Upper lobe of left lung (tissue), 6 donors: ENCODE measurements at regions not wholly inside any gene's neighbourhood (a gene's known extent, or its start where the extent isn't known, plus 50 kb on each side); places are given as distances from the start of the nearest gene placed in this dataset.

Source experiments
- ATAC-seq, 2 donors: fragments of 200-7000 bp; cut with Tn5 transposase; one replicate each; pipeline ENCODE4 v1.9.1; 2022; ENCODE audit warnings: mild to moderate bottlenecking in 2 of 2, moderate library complexity in 2 of 2; ENCODE audit not compliant: low FRiP score in 2 of 2
- DNase-seq, 2 donors: peaks; one replicate each; pipeline ENCODE4 v3.0.0-alpha.2; 2019 to 2020
- H3K27ac ChIP-seq, 4 donors: fragments of 200-600 bp; sonication (generic); one replicate each; pipeline ENCODE4 v1.5.1; 2016 to 2019
- H3K27me3 ChIP-seq, 4 donors: fragments of 200-600 bp; sonication (generic); one replicate each; pipeline ENCODE4 v1.5.1; 2017 to 2019
- H3K36me3 ChIP-seq, 4 donors: fragments of 200-600 bp; sonication (generic); one replicate each; pipeline ENCODE4 v1.5.1; 2016 to 2019
- H3K4me1 ChIP-seq, 4 donors: fragments of 200-600 bp; sonication (generic); one replicate each; pipeline ENCODE4 v1.5.1; 2018 to 2019
- H3K4me3 ChIP-seq, 4 donors: fragments of 200-600 bp; sonication (generic); one replicate each; pipeline ENCODE4 v1.5.1; 2017 to 2019; ENCODE audit warnings: mild to moderate bottlenecking in 2 of 4, moderate library complexity in 1 of 4
- H3K9me3 ChIP-seq, 4 donors: fragments of 200-600 bp; sonication (generic); one replicate each; pipeline ENCODE4 v1.5.1; 2018 to 2019
- EP300 ChIP-seq, 4 donors: sonication (generic); formaldehyde crosslinking; IDR thresholded peaks; one replicate each; pipeline ENCODE4 v1.5.1; 2017; ENCODE audit warnings: antibody characterized with exemption in 4 of 4, control low read depth in 2 of 4
- POLR2A ChIP-seq, 4 donors: fragments of 450-650 bp; IDR thresholded peaks; one replicate each; pipeline ENCODE4 v1.5.1; 2016 to 2017; ENCODE audit warnings: antibody characterized with exemption in 4 of 4, mild to moderate bottlenecking in 2 of 4
- POLR2AphosphoS5 ChIP-seq, 2 donors: sonication (generic); formaldehyde crosslinking; IDR thresholded peaks; one replicate each; pipeline ENCODE4 v1.5.1; 2017; ENCODE audit warnings: antibody characterized with exemption in 2 of 2
- WGBS, 2 donors: methylation state at CpG; one replicate each; pipeline ENCODE4 v1.1.5; 2017 to 2018; 5-methylcytosine and 5-hydroxymethylcytosine counted together
- TF ChIP-seq, protein P1 (sequence below), 6 experiments: fragments of 450-650 bp in 4 of 6; fragments of 200-600 bp in 2 of 6; sonication (generic) in 2 of 6; IDR thresholded peaks; one replicate each; pipeline ENCODE4 v1.5.1; 2016 to 2019; ENCODE audit warnings: antibody characterized with exemption in 6 of 6
- donor health status: DM: no; HTN: no; CAD: no; lungs with moderate emphysema.
- donor health status: DM: no; HTN: yes; CAD: no; lungs with severe emphysema.

DNA sequence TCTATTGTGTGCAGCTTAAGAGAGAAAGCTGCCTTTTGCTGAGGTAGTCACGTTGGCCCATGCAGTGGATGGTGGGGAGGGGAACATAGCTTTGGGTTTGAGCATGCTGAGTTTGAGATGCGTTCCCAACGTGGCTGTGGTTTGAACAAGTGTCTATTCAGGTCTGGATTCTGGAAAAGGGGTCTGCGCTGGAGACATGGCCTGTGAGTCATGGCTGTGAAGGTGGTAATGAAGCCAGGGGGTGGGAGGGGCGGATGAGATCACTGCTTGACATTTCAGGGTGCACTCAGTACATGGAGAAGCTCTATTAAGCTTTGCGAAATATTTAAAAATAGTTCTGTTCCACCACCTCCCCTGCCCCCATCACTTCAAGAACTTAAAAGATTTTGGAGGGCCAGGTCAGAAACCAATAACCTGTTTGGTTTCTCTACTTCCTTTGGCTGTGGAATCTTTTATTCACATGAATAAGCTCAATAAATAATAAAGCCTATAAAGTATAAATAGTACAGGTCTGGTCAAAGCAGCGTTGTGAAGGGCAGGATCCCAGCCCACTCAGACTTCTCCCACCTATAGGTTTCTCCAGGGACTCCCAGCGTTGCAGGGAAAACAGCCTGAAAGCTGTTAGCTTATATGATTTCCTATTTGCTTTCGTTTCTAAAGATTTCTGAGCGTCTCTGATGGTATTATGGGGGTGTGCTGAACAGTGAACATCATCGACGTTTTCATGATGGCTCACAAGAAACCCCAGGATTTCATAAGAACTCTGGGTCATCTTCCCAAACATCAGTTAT lies 189.9 kb downstream of the NSG2 start:
- peak in 1 of 2 donors; percentile 36 for ATAC-seq
- Histone ChIP-seq H3K27me3 (no peaks in the 10 kb centered on the region), H3K9me3 (peaks cover 0 to 9% (median 0%) of the 10 kb centered on the region in 4 donors), H3K4me3 (no peak overlapping the region), H3K36me3 (no peaks in the 10 kb centered on the region), H3K4me1 (peaks cover 0 to 5% (median 0%) of the 10 kb centered on the region in 4 donors), H3K27ac (no peak overlapping the region)
- TF ChIP-seq, protein P1, sequence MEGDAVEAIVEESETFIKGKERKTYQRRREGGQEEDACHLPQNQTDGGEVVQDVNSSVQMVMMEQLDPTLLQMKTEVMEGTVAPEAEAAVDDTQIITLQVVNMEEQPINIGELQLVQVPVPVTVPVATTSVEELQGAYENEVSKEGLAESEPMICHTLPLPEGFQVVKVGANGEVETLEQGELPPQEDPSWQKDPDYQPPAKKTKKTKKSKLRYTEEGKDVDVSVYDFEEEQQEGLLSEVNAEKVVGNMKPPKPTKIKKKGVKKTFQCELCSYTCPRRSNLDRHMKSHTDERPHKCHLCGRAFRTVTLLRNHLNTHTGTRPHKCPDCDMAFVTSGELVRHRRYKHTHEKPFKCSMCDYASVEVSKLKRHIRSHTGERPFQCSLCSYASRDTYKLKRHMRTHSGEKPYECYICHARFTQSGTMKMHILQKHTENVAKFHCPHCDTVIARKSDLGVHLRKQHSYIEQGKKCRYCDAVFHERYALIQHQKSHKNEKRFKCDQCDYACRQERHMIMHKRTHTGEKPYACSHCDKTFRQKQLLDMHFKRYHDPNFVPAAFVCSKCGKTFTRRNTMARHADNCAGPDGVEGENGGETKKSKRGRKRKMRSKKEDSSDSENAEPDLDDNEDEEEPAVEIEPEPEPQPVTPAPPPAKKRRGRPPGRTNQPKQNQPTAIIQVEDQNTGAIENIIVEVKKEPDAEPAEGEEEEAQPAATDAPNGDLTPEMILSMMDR (IDR thresholded peaks at IDR 0.05): no peak
- TF ChIP-seq POLR2AphosphoS5 (IDR thresholded peaks at IDR 0.05) (no peak), POLR2A (IDR thresholded peaks at IDR 0.05) (no peak)
- WGBS, 2 donors: 75 to 83% methylated on average over 12 of the region's 12 CpGs
- no peak for DNase-seq

DNA sequence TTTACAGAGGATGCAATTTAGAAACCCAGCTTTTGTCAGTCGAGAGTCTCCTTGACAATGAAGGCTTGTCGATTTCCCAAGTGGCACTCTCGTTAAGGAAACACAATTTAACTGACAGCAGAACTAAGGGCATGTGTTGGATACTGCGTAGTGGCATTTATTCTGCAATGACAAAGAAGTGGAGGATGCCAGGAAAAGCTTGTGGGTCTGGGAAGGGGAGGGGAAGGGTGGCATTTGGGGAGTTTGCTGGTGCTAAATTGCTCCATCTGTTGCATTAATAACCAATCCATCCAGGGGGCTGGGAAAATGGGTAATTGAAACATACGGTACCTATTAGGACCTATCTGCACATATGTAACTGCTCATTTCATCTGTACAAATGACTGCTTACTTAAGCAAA lies 190.6 kb downstream of the NSG2 start:
- Histone ChIP-seq H3K9me3 (peaks cover 0 to 9% (median 0%) of the 10 kb centered on the region in 4 donors), H3K27me3 (no peaks in the 10 kb centered on the region), H3K27ac (no peak overlapping the region), H3K36me3 (no peaks in the 10 kb centered on the region), H3K4me3 (no peak overlapping the region), H3K4me1 (peaks cover 0 to 5% (median 0%) of the 10 kb centered on the region in 4 donors)
- DNase-seq (no peak), ATAC-seq (no peak)
- 65 to 74% methylated on average over 5 of the region's 5 CpGs for WGBS, 2 donors
- TF ChIP-seq EP300 (IDR thresholded peaks at IDR 0.05): no peak
- TF ChIP-seq POLR2A (IDR thresholded peaks at IDR 0.05): no peak
- TF ChIP-seq, protein P1 (IDR thresholded peaks at IDR 0.05): no peak
- no peak for TF ChIP-seq POLR2AphosphoS5 (IDR thresholded peaks at IDR 0.05)

DNA sequence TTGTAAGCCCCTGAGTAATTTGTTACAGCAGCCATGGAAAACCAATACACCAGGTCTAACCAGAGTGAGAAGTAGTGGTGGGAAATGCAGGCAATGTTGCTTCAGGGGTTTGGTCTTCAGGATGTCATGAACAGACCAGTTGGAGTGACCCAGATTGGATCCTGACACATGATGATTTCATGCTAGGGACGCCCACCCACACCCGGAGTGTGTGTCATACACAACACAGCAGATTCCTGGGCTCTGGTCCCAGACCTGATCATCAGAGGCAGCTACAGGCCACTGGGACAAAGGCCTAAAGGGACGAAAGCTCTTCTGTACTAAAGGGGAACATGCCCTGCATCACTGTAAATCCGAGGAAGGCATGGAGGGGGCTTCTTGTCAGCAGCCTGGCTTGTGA lies 194.2 kb downstream of the NSG2 start:
- Histone ChIP-seq H3K27me3 (no peaks in the 10 kb centered on the region), H3K4me1 (no peaks in the 10 kb centered on the region), H3K9me3 (peaks cover 0 to 9% (median 0%) of the 10 kb centered on the region in 4 donors), H3K27ac (no peak overlapping the region), H3K36me3 (no peaks in the 10 kb centered on the region), H3K4me3 (no peak overlapping the region)
- no peak for ATAC-seq
- TF ChIP-seq POLR2AphosphoS5 (IDR thresholded peaks at IDR 0.05): no peak
- TF ChIP-seq, protein P1 (IDR thresholded peaks at IDR 0.05): no peak
- no peak for TF ChIP-seq POLR2A (IDR thresholded peaks at IDR 0.05)
- TF ChIP-seq EP300 (IDR thresholded peaks at IDR 0.05): no peak
- DNase-seq: no peak
- 39 to 72% methylated on average over 2 to 4 of the region's 4 CpGs for whole genome bisulfite sequencing, 2 donors

DNA sequence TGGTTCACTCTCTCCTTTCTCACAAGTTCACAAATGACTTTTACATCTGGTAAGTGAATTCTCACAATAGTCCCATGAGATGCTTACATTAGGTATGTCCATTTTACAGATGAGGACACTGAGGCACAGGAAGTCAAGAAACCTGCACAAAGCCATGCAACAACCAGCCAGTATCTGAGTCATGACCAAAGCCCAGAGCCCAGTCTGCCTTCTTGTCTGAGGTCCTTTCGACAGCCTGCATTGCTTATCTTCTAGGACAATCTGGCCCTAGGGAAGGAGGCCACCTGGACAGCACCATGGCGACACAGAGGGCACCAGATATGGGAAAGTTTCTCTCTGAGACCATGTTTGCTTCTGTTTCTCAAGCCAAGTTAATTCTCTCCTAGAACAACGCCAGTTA lies 197.1 kb downstream of the NSG2 start:
- ATAC-seq: no peak
- H3K4me1 ChIP-seq: no peaks in the 10 kb centered on the region
- H3K27ac ChIP-seq: no peak overlapping the region
- TF ChIP-seq, protein P1 (IDR thresholded peaks at IDR 0.05): no peak
- TF ChIP-seq EP300 (IDR thresholded peaks at IDR 0.05) (no peak), POLR2A (IDR thresholded peaks at IDR 0.05) (no peak), POLR2AphosphoS5 (IDR thresholded peaks at IDR 0.05) (no peak)
- 83 to 94% methylated on average over 3 of the region's 3 CpGs for WGBS, 2 donors
- no peaks in the 10 kb centered on the region for H3K27me3 ChIP-seq
- H3K4me3 ChIP-seq: no peak overlapping the region
- no peaks in the 10 kb centered on the region for H3K36me3 ChIP-seq
- no peak for DNase-seq
- H3K9me3 ChIP-seq: peaks cover 0 to 9% (median 0%) of the 10 kb centered on the region in 4 donors

DNA sequence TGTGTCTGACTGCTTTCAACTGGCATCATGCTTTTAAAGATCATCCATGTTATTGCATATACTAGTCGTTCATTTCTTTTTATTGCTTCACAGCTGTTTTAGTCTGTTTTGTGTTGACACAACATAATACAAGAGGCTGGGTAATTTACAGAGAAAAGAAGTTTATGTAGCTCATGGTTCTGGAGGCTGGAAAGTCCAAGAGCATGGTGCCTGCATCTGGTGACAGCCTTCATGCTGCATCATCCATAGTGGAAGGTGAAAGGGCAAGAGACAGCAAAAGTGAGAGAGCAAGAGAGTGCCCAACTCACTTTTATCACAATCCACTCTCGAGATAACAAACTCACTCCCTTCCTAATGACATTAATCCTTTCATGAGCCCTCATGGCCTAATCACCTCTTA lies 198.4 kb downstream of the NSG2 start:
- TF ChIP-seq POLR2A (IDR thresholded peaks at IDR 0.05) (no peak), POLR2AphosphoS5 (IDR thresholded peaks at IDR 0.05) (no peak), EP300 (IDR thresholded peaks at IDR 0.05) (no peak)
- TF ChIP-seq, protein P1 (IDR thresholded peaks at IDR 0.05): no peak
- no peak for ATAC-seq
- no peak overlapping the region for H3K4me3 ChIP-seq
- no peaks in the 10 kb centered on the region for H3K4me1 ChIP-seq
- no peaks in the 10 kb centered on the region for H3K27me3 ChIP-seq
- H3K9me3 ChIP-seq: peaks cover 0 to 9% (median 0%) of the 10 kb centered on the region in 4 donors
- H3K27ac ChIP-seq: no peak overlapping the region
- no peaks in the 10 kb centered on the region for H3K36me3 ChIP-seq
- 71 to 86% methylated on average over 2 of the region's 2 CpGs for WGBS, 2 donors
- no peak for DNase-seq
